ENCODE measurements at regions not wholly inside any gene's neighbourhood (a gene's known extent, or its start where the extent isn't known, plus 50 kb on each side); places are given as distances from the start of the nearest gene placed in this dataset.
"Not testable (repeated sequence)": the region's sequence is repeated elsewhere in the genome, so short reads cannot be mapped to it uniquely, and the experiment has no call there.

DNA sequence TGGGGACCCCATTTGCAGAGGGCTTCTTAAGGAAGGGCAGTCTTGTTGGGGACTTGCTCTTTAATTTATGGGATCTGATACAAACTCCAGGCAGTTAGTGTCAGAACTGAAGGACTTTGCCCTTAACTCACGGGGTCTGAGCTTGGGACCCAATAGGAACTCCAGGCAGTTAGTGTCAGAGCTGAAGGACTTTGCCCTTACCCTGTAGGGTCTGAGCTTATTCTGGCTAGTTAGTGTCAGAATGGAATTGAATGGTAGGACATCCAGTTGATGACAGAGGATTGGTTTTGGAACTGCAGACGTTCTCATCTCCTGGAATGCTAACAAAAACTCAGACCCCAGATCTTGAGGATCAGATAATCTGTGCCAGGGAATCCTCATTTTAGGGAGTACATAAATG lies 256.9 kb upstream of the COPS8 start:
- Histone ChIP-seq H3K4me3 (no peak overlapping the region), H3K27ac (no peak overlapping the region)
- TF ChIP-seq, protein P1, sequence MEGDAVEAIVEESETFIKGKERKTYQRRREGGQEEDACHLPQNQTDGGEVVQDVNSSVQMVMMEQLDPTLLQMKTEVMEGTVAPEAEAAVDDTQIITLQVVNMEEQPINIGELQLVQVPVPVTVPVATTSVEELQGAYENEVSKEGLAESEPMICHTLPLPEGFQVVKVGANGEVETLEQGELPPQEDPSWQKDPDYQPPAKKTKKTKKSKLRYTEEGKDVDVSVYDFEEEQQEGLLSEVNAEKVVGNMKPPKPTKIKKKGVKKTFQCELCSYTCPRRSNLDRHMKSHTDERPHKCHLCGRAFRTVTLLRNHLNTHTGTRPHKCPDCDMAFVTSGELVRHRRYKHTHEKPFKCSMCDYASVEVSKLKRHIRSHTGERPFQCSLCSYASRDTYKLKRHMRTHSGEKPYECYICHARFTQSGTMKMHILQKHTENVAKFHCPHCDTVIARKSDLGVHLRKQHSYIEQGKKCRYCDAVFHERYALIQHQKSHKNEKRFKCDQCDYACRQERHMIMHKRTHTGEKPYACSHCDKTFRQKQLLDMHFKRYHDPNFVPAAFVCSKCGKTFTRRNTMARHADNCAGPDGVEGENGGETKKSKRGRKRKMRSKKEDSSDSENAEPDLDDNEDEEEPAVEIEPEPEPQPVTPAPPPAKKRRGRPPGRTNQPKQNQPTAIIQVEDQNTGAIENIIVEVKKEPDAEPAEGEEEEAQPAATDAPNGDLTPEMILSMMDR (IDR thresholded peaks at IDR 0.05), result no peak
- DNase-seq (ENCODE audit: low spot score), result no peak

DNA sequence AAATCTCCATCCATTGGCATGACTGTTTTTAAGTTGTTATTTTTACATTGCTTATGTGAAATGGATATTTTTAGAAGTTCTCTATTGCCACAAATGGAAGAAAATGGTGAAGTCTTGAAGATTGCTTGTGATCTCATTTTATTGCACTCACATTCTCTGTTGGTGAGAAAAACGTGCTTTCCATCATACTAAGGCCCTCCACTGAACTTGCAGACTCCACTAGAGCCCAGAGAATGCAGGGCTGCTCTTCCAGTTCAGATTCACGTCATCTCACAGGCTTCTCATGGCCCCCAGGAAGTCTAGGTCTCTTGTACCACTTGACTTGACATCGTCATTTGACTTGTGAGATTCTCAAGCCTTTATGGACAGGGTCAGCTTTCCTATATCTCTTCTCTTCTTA lies 254.8 kb upstream of the COPS8 start:
- H3K27ac ChIP-seq, result peak overlapping the region; percentile 26 to 39
- no peak for DNase-seq (ENCODE audit: low spot score)

DNA sequence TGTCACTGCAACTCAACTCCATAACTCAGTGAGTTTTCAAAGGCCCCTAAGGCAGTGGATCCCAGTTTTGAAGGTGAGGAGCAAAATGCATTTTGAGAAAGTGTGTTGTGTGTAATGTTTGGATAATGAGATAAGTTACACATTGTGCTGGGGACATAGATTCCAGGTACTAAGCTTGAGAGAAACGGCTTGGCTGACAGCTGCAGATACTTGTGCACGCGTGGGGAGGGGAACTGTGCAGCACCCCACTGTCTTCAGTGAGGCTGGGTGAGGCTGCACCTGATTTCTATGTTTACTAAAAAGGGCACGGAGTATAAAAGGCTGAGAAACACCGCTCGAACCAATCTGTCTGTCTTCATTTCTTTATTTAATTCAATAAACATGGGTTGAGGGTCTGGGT lies 254.0 kb upstream of the COPS8 start:
- TF ChIP-seq, protein P1 (IDR thresholded peaks at IDR 0.05), result no peak
- no peak overlapping the region for H3K4me3 ChIP-seq
- no peak for DNase-seq (ENCODE audit: low spot score)
- peak overlapping the region; percentile 26 to 39 for H3K27ac ChIP-seq

More for the DNA sequence above, 254.8 kb upstream of the COPS8 start:
- H3K4me3 ChIP-seq, result no peak overlapping the region
- TF ChIP-seq, protein P1 (IDR thresholded peaks at IDR 0.05), result no peak

DNA sequence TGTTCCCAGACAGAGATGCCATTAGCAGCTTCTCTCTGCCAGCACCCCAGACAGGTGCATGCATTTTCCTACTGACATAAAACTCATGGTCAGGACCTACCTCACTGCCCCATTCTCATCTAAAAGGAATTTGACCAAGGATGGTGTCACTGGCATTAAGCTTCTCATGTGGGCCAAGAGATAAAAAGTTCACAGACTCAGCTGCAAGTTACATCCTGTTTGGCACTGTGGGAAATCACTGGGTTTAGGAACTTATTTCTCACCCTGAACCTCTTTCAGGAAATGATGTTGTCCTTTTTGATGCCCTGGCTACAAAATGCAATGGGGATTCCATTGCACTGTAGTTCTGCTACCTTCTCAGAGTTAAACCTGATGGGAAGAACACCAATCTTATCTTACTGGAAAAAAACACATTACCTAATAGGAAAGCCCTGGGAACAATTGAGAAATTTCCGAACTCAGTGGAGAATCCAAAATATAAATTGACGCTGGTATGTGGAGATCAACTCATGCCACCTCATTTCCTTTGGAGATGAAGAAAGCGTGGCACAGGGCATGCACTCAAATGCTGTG lies 252.1 kb upstream of the COPS8 start:
- no peak overlapping the region for H3K4me3 ChIP-seq
- DNase-seq (ENCODE audit: low spot score), result no peak
- peak overlapping the region in 1 of 2 donors; percentile 36 for H3K27ac ChIP-seq
- TF ChIP-seq, protein P1 (IDR thresholded peaks at IDR 0.05), result no peak

DNA sequence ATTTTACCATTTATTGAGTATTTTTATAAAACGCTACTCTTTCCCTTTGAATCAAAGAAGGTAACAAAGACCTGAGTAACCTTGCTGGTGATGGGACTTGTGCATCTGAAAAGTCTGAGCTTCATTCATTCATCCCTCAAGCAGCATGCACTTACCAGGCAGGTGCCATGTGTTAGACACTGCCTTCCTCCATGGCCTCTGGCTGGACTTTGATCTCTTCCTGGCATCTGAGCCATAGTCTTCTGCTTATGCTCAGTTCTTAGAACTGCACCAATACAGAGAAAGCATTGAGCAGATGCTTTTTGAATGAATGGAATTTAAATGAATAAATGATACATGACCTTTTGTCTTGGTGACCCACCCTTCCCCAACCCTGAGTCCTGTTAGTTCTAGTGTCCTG lies 251.4 kb upstream of the COPS8 start:
- TF ChIP-seq, protein P1 (IDR thresholded peaks at IDR 0.05), result no peak
- no peak overlapping the region for H3K27ac ChIP-seq
- H3K4me3 ChIP-seq, result no peak overlapping the region
- no peak for DNase-seq (ENCODE audit: low spot score)

DNA sequence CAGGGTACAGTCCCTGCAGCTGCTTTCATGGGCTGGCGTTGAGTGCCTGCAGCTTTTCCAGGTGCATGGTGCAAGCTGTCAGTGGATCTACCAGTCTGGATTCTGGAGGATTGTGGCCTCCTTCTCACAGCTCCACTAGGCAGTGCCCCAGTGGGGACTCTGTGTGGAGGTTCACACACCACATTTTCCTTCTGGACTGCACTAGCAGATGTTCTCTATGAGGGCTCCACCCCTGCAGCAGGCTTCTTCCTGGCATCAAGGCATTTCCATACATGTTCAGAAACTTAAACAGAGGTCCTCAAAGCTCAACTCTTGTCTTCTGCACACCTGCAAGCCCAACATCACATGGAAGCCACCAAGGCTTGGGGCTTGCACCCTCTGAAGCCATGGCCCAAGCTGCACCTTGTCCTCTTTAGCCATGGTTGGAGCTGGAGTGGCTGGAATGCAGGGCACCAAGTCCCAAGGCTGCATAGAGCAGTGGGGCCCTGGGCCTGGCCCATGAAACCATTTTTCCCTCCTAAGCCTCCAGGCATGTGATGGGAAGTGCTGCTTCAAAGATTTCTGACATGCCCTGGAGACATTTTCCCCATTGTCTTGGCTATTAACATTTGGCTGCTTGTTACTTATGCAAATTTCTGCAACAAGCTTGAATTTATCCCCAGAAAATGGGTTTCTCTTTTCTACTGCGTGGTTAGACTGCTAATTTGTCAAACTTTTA lies 250.2 kb upstream of the COPS8 start:
- TF ChIP-seq, protein P1 (IDR thresholded peaks at IDR 0.05), result no peak
- H3K4me3 ChIP-seq, result no peak overlapping the region
- no peak for DNase-seq (ENCODE audit: low spot score)
- no peak overlapping the region for H3K27ac ChIP-seq

DNA sequence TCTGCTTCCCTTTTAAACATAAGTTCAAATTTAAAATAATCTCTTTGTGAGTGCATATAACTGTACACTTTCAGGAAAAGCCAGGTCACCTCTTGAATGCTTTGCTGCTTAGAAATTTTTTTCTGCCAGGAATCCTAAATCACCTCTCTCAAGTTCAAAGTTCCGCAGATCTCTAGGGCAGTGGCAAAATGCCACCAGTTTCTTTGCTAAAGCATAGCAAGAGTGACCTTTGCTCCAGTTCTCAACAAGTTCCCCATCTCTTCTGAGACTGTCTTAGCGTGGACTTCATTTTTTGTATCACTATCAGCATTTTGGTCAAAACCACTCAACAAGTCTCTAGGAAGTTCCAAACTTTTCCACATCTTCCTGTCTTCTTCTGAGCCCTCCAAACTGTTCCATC lies 249.7 kb upstream of the COPS8 start:
- H3K27ac ChIP-seq; DNase-seq (ENCODE audit: low spot score); H3K4me3 ChIP-seq: not testable (repeated sequence)
